ENCODE measurements at regions not wholly inside any gene's neighbourhood (a gene's known extent, or its start where the extent isn't known, plus 50 kb on each side); places are given as distances from the start of the nearest gene placed in this dataset.
"Not testable (repeated sequence)": the region's sequence is repeated elsewhere in the genome, so short reads cannot be mapped to it uniquely, and the experiment has no call there.

DNA sequence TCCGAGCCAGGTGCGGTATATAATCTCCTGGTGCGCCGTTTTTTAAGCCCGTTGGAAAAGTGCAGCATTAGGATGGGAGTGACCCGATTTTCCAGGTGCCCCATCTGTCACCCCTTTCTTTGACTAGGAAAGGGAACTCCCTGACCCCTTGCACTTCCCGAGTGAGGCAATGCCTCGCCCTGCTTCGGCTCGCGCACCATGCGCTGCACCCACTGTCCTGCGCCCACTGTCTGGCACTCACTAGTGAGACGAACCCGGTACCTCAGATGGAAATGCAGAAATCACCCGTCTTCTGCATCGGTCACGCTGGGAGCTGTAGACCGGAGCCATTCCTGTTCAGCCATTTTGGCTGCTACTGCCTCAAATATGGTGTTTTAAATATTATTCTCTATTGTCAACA lies 198.0 kb downstream of the MEIS1 start:
- ATAC-seq; H3K27me3 ChIP-seq (ENCODE audit: control insufficient read depth, insufficient read depth); intact Hi-C loops (cut with DNase I); H3K4me3 ChIP-seq (ENCODE audit: low read length); H3K9me3 ChIP-seq (ENCODE audit: control insufficient read depth, low read length); H3K27ac ChIP-seq (ENCODE audit: low read length); H3K4me1 ChIP-seq (ENCODE audit: control insufficient read depth, insufficient read depth, low read length); DNase-seq: not testable (repeated sequence)
- 91% methylated on average over 19 of the region's 19 CpGs for WGBS

DNA sequence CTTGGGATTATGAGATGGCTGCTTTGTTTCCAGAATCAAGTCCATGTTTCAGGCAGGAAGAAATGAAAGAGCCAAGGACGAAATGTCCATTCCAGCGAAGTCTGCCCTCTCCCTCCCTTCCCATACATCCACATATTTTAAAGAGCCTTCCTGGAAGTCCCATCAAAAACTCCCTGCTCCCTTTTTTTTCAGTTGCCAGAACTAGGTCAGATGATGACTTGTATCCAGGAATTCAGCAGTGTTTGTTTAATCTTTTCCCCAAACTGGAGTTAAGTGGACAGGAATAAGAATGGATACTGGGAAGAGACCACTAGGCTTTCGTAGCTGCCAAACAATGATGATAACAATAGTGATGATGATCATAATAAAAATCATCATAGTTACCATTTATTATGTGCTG lies 198.7 kb downstream of the MEIS1 start:
- ATAC-seq, result no peak
- DNase-seq, result no peak
- intact Hi-C loops (cut with DNase I), result no loop called here
- 86% methylated on average over 3 of the region's 3 CpGs for WGBS
- H3K4me3 ChIP-seq (ENCODE audit: low read length), result no peak overlapping the region
- no peaks in the 10 kb centered on the region for H3K9me3 ChIP-seq (ENCODE audit: control insufficient read depth, low read length)
- no peak overlapping the region for H3K27ac ChIP-seq (ENCODE audit: low read length)
- no peaks in the 10 kb centered on the region for H3K27me3 ChIP-seq (ENCODE audit: control insufficient read depth, insufficient read depth)
- no peaks in the 10 kb centered on the region for H3K4me1 ChIP-seq (ENCODE audit: control insufficient read depth, insufficient read depth, low read length)

DNA sequence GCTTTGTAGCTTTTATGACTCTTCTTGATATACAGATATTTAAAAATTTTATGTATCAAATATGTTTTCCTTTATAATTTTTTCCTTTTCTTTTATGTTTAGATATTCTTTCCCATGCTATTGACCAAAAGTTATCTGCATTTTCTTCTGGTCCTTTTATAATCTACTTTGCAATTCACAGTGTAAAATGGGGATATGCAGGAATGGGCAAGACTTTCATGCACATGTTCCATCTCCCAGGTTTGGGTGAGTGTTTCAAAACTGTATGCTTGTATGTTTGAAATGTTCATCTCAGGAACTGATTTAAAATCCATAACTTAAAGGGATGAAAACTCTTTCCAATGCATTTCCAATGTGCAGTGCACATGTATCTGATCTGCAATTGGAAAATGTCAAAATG lies 199.9 kb downstream of the MEIS1 start:
- Histone ChIP-seq H3K27ac (ENCODE audit: low read length) (no peak overlapping the region), H3K4me3 (ENCODE audit: low read length) (no peak overlapping the region)
- ATAC-seq, result no peak

DNA sequence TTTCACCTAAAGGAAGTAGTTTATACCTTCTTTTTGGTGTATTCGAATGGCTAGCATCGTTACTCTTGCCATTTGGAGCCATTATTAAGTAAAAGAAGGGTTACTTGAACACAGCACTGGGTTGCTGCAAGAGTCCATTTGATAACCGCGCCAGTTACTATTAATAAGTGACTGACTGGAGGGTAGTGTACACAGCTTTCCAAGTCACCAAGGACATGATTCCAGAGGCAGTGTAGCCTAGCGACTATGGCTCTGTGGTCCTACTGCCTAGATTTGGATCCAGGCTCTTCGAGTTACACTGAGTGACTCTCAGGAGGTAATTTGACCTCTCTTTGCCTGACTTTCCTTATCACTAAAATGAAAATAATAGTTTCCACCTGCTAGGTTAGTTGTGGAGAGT lies 206.8 kb downstream of the MEIS1 start:
- Histone ChIP-seq H3K4me3 (ENCODE audit: low read length) (no peak overlapping the region), H3K27ac (ENCODE audit: low read length) (no peak overlapping the region), H3K9me3 (ENCODE audit: control insufficient read depth, low read length) (no peaks in the 10 kb centered on the region), H3K4me1 (ENCODE audit: control insufficient read depth, insufficient read depth, low read length) (no peaks in the 10 kb centered on the region), H3K27me3 (ENCODE audit: control insufficient read depth, insufficient read depth) (no peaks in the 10 kb centered on the region)
- ATAC-seq (no peak), DNase-seq (no peak)
- intact Hi-C loops (cut with DNase I), result no loop called here
- 94% methylated on average over 6 of the region's 6 CpGs for WGBS

More for the DNA sequence above, 199.9 kb downstream of the MEIS1 start:
- no peaks in the 10 kb centered on the region for H3K9me3 ChIP-seq (ENCODE audit: control insufficient read depth, low read length)
- no peak for DNase-seq
- no peaks in the 10 kb centered on the region for H3K4me1 ChIP-seq (ENCODE audit: control insufficient read depth, insufficient read depth, low read length)
- intact Hi-C loops (cut with DNase I), result no loop called here
- no peaks in the 10 kb centered on the region for H3K27me3 ChIP-seq (ENCODE audit: control insufficient read depth, insufficient read depth)

DNA sequence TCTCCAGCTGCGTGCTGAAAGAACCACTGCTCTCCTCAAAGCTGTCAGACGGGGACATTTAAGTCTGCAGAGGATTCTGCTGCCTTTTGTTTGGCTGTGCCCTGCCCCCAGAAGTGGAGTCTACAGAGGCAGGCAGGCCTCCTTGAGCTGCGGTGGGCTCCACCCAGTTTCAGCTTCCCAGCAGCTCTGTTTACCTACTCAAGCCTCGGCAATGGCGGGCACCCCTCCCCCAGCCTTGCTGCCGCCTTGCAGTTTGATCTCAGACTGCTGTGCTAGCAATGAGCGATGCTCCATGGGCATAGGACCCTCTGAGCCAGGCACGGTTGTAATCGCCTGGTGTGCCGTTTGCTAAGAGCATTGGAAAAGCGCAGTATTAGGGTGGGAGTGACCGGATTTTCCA lies 213.2 kb downstream of the MEIS1 start:
- H3K27me3 ChIP-seq (ENCODE audit: control insufficient read depth, insufficient read depth); H3K27ac ChIP-seq (ENCODE audit: low read length); intact Hi-C loops (cut with DNase I); DNase-seq; H3K4me1 ChIP-seq (ENCODE audit: control insufficient read depth, insufficient read depth, low read length); H3K9me3 ChIP-seq (ENCODE audit: control insufficient read depth, low read length); H3K4me3 ChIP-seq (ENCODE audit: low read length); ATAC-seq: not testable (repeated sequence)
- 69% methylated on average over 12 of the region's 12 CpGs for WGBS

DNA sequence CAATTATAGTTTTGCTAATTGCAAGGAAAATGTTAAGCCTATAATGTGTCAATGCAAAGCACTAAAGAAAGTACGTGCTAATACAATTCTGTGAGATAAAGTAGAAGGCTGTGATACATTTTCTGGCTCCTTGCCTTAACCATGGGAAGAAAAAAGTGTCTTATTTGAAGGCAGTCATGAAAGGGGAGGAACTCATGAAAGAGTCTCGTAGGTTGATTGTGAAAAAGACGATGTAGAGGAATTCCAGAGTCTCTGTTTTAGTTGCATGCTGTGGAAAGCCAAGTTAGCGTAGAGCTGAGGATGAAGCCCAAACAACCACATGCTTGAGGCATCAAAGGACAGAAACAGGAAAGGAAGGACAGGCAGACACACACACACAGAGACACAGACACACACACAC lies 214.1 kb downstream of the MEIS1 start:
- H3K27me3 ChIP-seq (ENCODE audit: control insufficient read depth, insufficient read depth), result no peaks in the 10 kb centered on the region
- intact Hi-C loops (cut with DNase I), result no loop called here
- no peaks in the 10 kb centered on the region for H3K4me1 ChIP-seq (ENCODE audit: control insufficient read depth, insufficient read depth, low read length)
- no peak for DNase-seq
- no peak for ATAC-seq
- no peak overlapping the region for H3K27ac ChIP-seq (ENCODE audit: low read length)
- no peak overlapping the region for H3K4me3 ChIP-seq (ENCODE audit: low read length)
- 63% methylated on average over 4 of the region's 4 CpGs for WGBS
- no peaks in the 10 kb centered on the region for H3K9me3 ChIP-seq (ENCODE audit: control insufficient read depth, low read length)

DNA sequence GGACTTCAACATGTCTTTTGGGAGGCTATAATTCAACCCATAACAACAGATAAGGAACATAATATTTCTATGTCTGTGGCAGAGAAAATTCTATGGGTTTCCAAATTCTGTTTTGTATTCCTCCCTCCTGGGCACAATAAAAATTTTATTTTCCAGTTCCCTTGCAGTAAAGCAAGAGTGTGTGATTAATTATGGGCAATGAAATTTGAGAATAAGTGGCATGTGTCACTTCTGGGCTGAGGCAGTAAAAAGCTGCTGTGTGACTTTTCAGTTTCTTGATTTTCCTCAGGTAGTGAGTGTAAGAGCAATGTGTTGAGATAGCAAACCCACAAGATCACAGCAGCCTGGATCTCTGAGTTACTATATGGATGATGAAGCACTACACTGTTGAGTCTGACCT lies 216.4 kb downstream of the MEIS1 start:
- Histone ChIP-seq H3K4me3 (ENCODE audit: low read length) (no peak overlapping the region), H3K27me3 (ENCODE audit: control insufficient read depth, insufficient read depth) (no peaks in the 10 kb centered on the region), H3K27ac (ENCODE audit: low read length) (no peak overlapping the region), H3K4me1 (ENCODE audit: control insufficient read depth, insufficient read depth, low read length) (no peaks in the 10 kb centered on the region), H3K9me3 (ENCODE audit: control insufficient read depth, low read length) (no peaks in the 10 kb centered on the region)
- intact Hi-C loops (cut with DNase I), result no loop called here
- no peak for ATAC-seq
- no peak for DNase-seq

DNA sequence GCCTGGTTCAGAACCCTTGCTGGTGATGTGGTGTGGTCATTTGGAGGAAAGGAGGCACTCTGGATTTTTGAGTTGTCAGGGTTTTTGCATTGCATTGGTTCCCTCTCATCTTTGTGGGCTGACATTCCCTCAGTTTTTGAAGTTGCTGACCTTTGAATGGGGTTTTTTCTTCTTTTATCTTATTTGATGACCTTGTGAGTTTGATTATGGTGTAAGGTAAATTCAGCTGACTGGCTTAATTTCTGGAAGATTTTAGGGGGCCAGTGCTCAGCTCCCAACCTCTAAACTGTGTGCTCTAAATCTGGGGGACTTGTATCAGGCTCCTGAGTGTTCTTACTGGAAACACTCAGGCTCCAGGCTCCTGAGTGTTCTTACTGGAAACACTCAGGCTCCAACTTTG lies 225.9 kb downstream of the MEIS1 start:
- DNase-seq (no peak), ATAC-seq (no peak)
- intact Hi-C loops (cut with DNase I), result no loop called here
- H3K9me3 ChIP-seq (ENCODE audit: control insufficient read depth, low read length), result no peaks in the 10 kb centered on the region
- H3K27ac ChIP-seq (ENCODE audit: low read length), result no peak overlapping the region
- no peaks in the 10 kb centered on the region for H3K4me1 ChIP-seq (ENCODE audit: control insufficient read depth, insufficient read depth, low read length)
- no peak overlapping the region for H3K4me3 ChIP-seq (ENCODE audit: low read length)
- no peaks in the 10 kb centered on the region for H3K27me3 ChIP-seq (ENCODE audit: control insufficient read depth, insufficient read depth)

DNA sequence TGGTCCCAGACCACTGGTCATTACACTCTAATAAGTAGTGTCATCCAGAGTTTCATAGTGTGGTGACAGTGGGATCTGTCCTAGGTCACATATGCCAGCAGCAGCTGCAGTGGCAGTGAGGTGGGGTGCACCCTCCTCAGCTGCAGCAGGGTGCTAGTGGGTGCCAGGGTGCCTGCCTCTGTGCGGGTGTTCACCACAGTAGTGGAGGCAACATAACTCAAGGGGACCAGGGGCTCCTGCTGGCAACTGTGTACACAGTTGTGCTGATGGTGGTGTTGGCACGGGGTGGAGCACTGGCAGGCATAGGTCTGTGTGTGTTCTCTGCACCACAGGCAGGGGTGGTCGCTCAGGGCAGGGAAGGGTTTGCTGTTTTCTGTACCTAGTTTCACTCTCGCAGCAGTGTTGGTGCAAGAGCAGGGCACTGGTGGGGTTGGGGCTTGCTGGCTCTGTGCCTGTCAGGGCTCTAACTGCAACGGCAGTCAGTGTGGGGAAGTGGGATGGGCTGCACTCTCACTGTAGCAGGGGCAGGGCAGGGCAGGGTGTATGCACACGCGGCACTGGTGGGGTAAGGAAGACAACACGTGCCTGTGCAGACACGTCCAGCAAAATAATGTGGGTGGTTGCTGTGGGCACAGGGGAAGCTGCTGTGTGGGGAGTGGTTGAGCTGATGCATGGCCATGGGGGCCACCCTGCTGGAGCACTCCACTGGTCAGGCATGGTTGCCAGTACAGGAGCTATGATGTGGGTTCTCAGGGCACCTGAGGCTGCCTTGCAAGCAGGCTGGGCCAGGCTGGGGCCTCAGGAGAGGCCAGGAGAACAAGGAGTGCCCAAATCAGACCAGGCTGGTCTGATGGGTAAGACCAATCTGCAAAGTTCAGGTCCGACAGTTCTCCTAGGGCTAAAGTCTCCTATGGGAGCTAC lies 226.6 kb downstream of the MEIS1 start:
- no peak for ATAC-seq
- intact Hi-C loops (cut with DNase I), result no loop called here
- H3K27me3 ChIP-seq (ENCODE audit: control insufficient read depth, insufficient read depth), result no peaks in the 10 kb centered on the region
- no peaks in the 10 kb centered on the region for H3K9me3 ChIP-seq (ENCODE audit: control insufficient read depth, low read length)
- H3K4me3 ChIP-seq (ENCODE audit: low read length), result no peak overlapping the region
- WGBS, result 74% methylated on average over 10 of the region's 10 CpGs
- DNase-seq, result no peak
- no peaks in the 10 kb centered on the region for H3K4me1 ChIP-seq (ENCODE audit: control insufficient read depth, insufficient read depth, low read length)
- no peak overlapping the region for H3K27ac ChIP-seq (ENCODE audit: low read length)

DNA sequence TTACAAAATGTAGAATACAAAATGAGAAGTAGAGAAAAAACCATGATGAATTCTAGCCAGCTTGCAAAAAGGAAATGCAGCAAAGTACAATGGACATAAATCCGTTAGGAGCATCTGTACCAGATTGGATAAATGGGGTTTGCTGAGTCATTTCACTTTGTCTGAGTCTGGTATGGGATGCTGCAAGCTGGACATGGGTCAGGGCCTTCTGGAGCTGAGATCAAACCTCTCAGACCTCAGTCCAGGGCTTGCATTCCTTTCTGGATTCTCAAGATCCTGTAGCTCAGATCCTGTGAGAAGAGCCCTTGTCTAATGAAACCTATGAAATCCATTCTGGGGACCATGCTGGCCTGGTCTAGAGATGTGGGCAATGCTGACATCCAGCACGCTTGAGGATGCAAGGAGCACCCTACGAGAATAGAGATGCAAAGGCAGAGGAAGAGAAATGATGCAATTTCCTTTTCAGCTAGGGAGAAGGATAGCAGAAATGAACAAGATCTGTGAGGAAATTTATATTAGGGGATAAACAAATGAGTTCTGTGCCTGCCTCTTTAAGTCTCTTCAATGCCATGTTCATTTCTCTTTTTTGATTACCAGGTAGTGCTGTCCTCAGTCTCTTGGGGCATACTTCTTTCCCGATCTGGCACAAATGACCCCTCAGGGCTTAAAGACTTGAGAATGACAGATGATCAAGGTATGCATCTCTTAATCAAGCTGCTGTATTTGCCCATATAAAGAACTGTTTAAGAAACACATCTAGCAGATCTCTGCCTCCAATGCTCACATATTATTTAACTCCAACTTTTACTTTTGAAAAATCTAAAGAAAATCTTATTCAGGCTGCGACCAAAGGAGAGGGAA lies 230.4 kb downstream of the MEIS1 start:
- no peak overlapping the region for H3K4me3 ChIP-seq (ENCODE audit: low read length)
- intact Hi-C loops (cut with DNase I), result no loop called here
- ATAC-seq (no peak), DNase-seq (no peak)
- no peaks in the 10 kb centered on the region for H3K4me1 ChIP-seq (ENCODE audit: control insufficient read depth, insufficient read depth, low read length)
- H3K27me3 ChIP-seq (ENCODE audit: control insufficient read depth, insufficient read depth), result no peaks in the 10 kb centered on the region
- WGBS, result 61% methylated on average over 5 of the region's 5 CpGs
- no peak overlapping the region for H3K27ac ChIP-seq (ENCODE audit: low read length)
- no peaks in the 10 kb centered on the region for H3K9me3 ChIP-seq (ENCODE audit: control insufficient read depth, low read length)

DNA sequence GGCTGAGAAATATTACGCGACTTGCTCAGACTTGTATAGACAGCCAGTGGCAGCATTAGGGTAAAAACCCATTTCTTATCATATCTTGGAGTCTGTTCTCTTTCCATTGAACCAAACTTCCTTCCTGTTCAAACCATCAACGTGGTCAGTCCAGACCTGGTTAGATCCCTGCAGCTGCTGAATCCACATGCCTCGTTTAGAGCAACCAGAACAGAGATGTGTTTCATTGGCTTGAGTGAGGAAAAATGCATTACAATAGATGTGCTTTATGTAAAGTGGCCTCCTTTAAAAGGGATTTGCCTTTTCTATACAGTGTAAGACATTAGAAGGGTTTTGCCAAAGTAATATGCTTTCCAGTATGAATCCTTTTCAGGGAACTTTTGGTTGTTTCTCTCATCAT lies 232.4 kb downstream of the MEIS1 start:
- H3K4me3 ChIP-seq (ENCODE audit: low read length), result no peak overlapping the region
- H3K9me3 ChIP-seq (ENCODE audit: control insufficient read depth, low read length), result no peaks in the 10 kb centered on the region
- H3K27me3 ChIP-seq (ENCODE audit: control insufficient read depth, insufficient read depth), result no peaks in the 10 kb centered on the region
- intact Hi-C loops (cut with DNase I), result no loop called here
- DNase-seq, result no peak
- ATAC-seq, result no peak
- H3K4me1 ChIP-seq (ENCODE audit: control insufficient read depth, insufficient read depth, low read length), result no peaks in the 10 kb centered on the region
- WGBS, result 57% methylated on average over 4 of the region's 4 CpGs
- no peak overlapping the region for H3K27ac ChIP-seq (ENCODE audit: low read length)

Measured in right cardiac atrium (tissue), 5 donors.